ENCODE measurements at regions not wholly inside any gene's neighbourhood (a gene's known extent, or its start where the extent isn't known, plus 50 kb on each side); places are given as distances from the start of the nearest gene placed in this dataset.
"Not testable (repeated sequence)": the region's sequence is repeated elsewhere in the genome, so short reads cannot be mapped to it uniquely, and the experiment has no call there.

DNA sequence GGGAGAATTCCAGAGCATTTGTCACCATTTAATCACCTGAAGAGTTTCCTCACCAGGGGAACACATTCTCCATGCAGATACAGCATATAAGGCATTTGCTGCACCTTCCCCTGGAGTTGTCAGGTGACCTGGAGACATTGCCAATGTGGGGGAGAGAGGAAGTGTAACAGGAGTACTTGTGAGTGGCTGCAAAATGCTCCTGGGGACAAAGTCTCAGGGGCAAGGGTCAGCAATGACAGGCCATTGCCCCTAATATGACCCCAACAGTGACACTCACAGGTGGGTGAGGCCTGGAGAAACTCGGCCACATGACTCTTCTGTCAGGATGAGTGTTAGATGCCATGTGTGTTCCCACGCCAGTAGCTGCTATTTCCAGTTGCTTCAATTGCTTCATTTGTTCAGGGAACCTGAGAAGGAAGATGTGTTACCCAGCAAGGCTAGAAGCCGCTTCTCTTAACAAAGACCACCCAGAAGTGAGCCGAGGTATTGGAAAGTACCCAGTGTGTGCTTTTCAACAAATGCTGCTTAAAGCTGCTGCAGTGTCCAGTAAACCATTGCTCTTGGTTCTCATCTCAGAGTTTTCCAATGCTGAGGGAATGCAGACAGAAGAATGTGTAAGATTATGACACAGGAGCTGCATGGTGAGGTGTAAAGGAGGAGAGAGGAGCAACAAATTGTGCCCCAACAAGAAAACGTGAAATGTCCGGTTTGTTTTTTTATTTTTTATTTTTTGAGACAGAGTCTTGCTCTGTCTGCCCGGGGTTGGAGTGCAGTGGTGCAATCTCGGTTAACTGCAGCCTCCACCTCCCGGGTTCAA lies 128.2 kb upstream of the SLC44A1 start:
- no peak for DNase-seq

DNA sequence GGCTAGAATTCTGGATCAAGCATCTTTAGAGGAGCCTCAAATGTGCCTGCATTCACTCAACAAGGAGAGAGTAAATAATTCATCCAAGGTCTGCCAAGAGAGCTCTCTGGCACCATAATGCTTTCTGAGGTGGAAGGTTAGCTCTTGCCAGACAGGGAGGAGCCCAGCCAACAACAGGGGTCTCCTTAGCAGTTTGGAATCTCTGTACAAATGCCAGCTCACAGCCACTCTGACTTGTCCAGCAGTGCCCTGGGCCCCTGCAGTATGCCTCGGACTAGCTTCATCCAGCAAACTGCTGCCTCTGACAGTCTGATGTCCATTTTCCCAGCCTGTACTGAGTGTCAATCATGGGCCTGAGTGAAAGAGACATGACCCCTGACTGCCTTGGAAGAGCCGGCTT lies 127.2 kb upstream of the SLC44A1 start:
- DNase-seq = no peak

DNA sequence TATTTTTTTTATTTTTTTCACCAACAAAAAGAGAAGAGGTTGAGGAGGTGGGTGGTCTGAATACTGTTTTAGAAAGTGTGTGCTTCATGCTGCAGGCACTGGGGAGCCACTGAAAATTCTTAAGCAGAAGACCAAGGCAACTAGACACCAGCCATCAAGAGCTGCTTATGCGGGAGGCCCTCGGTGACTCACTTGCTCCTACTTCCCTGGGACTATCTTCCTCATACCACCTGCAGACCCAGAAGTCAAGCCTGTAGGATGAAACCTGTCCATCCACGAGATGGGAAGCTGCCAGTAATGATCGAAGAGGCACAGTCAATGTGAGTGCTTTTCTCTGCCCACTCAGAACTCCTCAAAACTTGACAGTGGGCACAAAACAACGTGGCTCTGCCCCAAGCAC lies 125.8 kb upstream of the SLC44A1 start:
- no peak for DNase-seq

DNA sequence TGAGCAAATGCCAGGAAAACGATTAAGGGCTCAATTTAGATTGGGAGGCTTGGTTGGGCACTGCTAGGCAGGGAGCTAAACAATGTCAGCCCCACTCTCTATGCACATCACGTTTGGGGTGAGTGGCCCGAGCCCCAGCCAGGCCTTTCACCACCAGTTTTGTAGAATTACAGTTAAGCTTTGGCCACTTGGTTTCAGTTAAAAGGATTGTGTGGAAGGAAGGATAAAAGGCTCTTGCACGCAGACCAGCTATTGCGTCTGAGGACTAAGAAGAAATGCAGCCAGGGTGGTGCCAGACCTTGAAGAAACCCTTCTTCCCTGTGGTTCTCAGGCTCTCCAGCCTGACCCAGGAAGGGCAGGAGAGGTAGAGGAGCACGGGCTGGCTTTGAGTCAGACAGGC lies 125.3 kb upstream of the SLC44A1 start:
- DNase-seq = no peak

DNA sequence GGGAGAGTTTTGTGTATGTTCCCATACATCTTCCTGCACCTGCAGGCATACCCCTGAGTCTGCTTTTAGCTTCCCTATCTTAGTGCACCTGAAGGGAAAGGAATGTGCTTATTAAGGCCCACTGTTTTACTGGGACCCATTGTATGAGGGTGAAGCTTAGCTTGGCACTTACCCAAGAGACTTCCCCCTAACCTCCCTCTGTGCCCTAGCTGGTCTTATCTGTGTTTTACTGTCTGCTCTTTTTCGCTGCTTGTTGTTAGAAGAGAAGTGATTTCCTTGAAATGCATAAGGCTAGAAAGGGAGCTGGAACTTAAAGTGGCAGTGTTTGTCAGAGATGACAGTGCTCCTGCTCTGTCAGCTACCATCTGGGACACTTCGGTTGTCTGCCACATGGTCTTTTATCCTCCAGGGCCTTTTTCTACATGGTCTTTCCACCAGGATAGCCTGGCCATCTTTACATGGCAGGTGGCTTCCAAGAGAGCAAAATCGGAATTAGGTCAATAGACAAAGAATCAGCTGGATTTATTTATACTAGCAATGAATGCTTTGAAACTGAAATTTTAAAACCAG lies 122.5 kb upstream of the SLC44A1 start:
- DNase-seq = no peak

DNA sequence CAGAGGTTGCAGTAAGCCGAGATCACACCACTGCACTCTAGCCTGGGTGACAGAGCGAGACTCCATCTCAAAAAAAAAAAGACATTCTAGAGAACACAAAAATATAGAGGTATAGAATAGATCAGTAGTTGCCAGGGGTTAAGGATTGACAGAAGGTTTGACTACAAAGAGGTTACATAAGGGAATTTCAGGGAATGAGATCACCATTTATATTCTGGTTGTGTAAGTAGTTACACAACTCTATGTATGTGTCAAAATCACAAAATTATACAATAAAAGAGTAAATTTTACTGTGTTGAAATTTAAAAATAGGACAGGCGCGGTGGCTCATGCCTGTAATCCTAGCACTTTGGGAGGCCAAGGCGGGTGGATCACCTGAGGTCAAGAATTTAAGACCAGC lies 119.9 kb upstream of the SLC44A1 start:
- DNase-seq = not testable (repeated sequence)

DNA sequence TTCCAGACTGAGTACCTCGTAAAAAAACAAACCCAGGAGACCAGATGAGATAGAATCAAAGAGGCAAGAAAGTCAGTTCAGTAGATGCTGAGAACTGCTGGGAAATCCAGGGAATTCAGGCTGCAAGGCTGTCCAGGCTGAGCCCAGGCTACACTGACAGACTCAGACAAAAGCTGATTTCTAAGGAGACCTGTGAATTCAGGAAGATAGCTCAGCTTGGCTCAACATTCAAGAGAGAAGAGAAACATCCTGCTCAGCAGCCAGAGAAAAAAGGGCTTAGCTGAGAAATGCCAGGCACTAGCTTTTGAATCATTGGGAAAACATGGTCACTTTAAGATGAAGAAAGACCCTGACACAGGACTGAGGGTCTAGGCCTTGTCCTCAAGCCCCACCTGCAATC lies 118.2 kb upstream of the SLC44A1 start:
- DNase-seq = no peak

DNA sequence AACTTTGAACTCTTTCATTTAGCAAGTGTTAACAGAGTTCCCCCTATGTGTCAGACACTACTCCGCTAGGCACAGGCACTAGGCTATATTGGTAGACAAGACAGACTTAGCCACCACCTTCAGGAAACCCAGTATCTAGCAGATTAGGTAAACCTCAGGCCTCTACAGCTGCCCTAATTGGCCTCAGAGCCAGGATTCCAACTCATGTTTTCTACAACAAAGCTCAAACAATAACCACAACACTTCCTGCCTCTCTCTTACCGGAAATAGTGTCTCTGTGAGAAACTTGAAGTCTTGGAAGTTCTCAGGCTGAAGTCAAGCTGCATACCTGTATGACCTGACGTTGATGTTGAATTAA lies 116.6 kb upstream of the SLC44A1 start:
- DNase-seq = no peak

DNA sequence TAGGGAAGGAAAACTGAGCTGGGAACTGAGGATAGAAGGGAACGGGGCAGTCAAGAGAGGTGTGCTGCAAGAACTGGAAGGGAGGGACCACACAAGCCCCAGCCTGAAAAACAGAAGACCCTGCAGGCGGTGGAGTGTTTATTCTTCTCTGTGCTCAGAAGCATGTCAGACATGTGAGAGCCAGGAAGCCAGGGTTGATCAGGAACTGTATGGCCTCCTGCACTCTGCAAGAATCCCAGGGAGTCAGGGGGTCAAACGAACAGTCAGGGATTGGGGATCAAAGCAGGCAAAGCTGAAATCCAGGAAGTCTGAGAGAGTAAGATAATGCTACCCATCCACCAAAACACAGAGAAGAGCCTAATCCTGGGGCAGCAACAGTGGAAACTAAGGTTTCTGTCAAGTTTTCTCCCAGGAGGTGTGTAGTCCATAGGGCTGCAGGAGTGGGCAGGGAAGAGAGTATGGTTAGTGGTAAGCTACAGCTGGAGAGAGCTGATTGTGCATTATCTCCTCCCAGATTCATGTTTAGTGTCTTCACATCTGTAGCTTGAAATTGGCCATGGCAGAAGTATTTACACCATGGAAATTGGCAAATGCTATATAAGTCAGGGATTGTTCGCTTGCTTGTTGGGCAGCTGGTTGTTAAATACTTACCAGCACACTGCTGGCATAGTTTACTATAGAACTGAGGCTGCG lies 115.4 kb upstream of the SLC44A1 start:
- no peak for DNase-seq

DNA sequence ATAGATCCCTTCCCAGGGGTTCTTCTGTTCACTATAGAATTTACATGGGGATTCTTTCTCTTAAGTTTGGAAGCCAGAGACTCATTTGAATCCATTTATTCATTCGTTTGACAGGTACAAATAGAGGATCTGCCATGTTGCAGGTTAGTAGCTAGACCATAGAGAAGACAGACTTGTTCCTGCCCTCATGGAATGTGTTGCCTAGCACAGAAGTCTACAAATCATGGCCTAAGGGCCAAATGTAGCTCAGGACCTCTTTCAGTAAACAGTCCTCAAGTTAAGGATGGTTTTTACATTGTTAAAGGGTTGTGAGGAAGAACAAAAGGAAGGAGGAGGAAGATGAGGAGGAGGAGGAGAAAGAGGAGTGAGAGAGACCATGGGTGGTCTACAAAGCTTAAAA lies 114.7 kb upstream of the SLC44A1 start:
- DNase-seq = no peak

DNA sequence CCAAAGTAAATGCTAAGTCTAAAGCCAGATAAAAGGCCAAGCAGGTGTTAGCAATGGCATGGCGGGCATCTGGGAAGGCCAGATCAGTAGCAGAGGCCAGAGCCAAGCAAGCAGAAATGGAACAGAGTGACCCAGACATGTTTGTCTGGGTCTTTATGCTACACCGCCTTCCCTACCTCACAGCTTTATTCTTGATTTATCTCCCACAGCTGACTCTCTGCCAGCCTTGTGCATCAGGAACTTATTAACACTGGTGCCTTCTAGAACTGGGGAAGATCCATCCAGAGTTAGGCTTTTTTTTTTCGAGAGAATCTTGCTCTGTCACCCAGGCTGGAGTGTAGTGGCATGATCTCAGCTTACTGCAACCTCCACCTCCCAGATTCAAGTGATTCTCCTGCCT lies 112.5 kb upstream of the SLC44A1 start:
- DNase-seq = no peak

DNA sequence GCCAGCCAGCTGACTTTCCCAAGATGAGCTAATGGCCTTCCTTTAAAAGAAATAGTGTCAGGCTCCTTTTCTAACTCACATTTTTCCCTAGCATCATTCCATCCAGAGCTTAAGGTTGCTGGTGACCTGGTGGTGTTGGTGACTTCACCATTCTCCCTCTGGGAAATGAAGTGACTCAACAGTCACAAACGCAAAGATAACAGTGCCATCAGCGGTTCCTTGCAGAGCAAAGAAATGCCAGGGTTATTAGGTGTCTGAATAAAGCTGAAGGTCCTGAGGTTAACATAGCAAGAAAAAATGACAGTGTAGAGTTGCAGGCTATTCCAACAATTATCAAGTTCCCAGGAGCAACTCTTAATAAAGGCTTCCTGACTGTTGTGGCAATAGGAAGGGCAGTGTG lies 111.8 kb upstream of the SLC44A1 start:
- no peak for DNase-seq

DNA sequence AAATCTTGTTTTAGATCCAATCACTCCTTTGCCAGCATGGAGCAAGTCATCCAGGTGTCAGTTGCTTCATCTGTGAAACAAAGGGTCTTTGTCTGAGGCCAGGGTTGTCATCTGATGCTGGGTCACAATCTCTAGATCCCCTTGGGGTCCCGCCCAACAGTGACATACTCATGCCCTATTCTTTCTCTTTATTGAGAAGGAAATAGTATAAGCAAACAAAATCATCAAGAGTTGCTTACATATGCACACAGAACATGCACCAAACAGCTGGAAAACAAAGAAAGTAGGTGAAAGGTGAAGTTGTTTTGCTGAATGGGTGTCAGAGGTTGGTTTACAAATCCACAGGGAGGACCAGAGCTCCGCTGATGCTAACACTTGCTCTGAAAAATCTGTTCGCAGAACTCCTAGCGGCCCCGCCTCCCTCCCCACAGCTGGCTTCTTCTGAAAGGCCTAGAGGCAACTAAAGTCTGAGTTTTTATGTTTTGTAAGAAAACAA lies 106.1 kb upstream of the SLC44A1 start:
- no peak for DNase-seq

DNA sequence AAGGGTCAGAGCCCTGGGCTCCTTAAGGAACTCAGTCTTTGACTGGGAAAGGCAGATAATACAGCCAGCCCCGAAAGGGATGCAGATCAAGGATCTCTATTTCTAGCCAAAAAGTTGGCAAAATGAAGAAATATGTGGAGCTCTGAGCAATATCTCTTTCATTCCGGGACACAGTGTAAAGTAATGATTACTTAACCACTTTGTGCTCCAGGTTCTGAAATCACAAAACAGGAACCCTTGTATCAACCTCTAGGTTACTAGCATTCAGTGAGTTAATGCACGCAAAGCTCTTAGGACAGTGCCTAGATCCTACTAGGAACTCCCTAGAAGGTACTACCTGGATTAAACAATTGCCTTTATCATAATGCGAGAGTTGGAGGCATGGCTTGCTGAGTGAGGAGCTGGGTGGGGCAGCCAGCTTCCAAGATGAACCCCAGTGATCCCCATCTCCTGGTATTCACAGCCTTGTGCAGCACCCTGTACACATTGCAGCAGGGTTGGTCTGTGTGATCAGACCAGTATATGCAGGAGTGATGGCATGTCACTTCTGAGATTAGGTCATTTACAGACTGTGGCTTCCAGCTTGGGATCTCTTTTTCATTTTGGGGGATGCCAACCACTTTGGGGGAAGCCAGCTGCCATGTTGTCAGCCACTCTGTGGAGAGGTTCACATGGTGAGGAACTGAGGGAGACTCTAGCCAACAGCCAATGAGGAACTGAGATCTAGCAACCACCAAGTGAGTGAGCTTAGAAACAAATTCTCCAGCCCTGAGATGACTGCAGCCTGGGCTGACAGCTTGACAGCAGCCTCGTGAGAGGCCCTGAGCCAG lies 103.1 kb upstream of the SLC44A1 start:
- DNase-seq = no peak

DNA sequence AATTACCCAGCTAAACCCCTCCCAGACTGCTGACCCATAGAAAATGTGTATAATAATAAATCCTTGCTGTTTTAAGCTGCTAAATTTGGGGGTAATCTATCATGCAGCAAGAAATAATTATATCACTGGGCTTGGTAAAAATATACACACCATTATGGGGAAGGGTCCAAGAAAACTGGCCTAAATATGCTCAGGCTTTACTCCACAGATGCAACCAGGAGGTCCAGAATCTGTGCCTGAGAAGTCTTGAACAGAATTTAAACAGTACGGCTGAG lies 102.5 kb upstream of the SLC44A1 start:
- DNase-seq = no peak

DNA sequence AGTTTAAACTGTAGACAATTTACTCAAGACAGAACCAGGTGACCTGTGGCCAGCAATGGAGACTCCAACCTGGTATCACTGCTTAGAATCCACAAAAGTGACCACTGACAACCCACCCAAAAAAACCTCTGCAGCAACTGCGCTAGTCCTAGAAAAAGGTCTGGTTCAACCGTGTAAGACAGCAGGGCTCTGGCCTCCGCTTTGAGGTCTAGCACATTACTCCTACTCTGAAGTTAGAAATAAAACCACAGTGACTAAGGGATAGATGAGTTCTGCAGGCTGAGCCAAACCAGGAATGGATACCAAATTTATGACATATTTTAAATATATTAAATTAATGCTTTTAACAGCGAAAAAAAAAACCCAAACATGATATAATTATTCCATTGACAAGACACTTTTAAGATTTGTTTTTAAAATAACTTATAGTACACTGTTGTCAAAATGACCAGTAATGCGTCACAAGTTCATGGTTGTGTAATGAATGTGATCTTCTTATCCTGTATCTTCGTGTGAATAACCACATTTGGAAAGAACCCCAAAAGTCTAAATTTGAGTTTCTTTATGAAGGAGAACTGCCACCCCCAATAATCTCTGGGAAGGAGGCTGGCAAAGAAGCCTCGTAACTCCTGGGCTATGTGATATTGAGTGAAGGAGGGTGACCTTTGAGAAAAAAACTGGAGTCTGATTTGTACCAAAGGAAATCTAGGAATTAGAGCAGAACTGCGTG lies 101.9 kb upstream of the SLC44A1 start:
- DNase-seq = no peak

DNA sequence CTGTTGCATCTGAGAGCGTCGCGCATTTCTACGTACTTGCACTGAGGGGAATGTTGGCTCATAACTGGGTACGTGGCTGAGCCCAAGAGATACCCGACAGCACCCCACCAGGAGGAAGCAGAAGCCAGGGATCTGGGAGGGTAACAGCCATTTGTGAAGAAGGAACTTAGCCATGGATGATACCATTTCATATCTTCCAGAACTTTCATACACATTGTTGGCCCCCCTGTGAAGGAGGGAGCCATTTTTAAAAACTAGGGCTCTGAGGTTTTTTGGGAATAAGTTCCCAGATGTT lies 101.4 kb upstream of the SLC44A1 start:
- no peak for DNase-seq

DNA sequence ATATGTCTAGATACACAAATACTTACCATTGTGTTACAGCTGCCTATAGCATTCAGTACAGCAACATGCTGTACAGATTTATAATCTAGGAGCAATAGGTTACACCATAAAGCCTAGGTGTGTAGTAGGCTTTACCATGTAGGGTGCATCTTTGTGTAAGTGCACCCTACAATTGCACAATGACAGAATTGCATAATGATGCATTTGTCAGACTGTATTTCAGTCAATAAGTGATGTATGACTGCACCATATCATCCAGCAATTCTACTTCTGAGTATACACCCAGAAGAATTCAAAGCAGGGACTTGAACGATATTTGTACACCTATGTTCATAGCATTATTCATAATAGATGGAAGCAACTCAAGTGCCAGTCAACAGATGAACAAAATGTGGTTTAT lies 100.4 kb upstream of the SLC44A1 start:
- DNase-seq = no peak

DNA sequence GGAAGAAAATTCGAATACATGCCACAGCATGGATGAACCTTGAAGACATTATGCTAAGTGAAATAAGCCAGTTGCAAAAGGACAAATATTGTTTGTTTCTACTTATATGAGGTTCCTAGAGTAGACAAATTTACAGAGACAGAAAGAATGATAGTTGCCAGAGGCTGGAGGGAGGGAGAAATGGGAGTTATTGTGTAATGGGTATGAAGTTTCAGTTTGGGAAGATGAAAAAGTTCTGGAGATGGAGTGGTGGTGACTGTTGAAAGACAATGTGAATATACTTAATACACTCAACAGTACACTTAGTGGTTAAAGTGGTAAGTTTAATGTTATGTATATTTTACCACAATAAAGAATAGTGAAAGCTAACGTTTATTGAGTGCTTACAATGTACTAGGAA lies 99.6 kb upstream of the SLC44A1 start:
- DNase-seq = no peak

DNA sequence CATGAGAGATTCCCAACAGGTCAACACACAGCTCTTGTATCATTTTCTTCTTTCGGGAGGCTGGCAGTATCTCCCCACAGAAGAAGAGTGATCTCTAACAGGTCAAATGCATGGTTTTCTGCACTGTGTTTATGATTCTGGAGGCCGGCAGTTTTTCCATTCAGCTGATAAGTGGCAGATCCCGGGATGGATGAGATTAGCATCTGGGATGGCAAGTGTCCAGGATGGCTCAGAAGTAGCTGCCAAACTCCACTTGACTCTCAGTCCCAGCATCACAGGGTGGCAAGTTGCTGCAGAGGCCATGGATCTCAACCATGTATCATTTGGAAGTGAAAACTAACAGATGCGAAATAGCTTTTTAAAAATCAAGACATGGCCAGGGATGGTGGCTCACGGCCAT lies 97.8 kb upstream of the SLC44A1 start:
- DNase-seq = no peak

DNA sequence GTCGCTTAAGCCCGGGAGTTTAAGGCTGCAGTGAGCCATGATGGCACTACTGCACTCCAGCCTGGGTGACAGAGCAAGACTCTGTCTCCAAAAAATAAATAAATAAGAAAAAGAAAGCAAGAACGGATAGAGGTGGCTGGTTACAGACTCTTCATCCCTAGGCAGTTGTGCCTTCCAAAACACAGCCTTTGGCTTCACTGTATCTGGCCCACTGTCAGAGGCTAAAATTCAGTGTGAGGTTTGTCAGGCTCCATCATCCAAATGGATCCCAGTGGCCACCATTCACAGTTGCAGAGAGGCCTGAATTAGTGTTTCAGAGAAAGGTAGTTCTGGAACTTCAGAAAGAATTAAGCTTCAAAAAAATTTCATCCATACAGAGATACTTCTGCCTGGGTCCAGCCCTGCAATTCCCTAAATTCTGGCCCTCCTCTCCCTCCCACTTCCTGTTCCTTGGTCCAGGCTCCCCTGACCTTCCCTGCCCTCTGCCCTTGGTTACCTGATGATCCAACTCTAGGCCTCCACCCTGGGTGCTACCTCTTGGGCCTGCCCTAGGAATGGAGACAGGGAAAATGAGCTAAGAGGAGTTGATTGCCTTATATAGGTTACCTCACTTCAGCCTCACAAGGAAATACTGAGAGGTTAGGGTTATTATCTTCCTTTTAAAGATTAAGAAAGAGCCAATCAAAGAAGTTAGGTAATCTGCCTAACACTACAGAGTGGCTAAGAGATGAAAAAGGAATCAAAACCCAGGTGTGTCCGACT lies 97.2 kb upstream of the SLC44A1 start:
- DNase-seq = no peak

DNA sequence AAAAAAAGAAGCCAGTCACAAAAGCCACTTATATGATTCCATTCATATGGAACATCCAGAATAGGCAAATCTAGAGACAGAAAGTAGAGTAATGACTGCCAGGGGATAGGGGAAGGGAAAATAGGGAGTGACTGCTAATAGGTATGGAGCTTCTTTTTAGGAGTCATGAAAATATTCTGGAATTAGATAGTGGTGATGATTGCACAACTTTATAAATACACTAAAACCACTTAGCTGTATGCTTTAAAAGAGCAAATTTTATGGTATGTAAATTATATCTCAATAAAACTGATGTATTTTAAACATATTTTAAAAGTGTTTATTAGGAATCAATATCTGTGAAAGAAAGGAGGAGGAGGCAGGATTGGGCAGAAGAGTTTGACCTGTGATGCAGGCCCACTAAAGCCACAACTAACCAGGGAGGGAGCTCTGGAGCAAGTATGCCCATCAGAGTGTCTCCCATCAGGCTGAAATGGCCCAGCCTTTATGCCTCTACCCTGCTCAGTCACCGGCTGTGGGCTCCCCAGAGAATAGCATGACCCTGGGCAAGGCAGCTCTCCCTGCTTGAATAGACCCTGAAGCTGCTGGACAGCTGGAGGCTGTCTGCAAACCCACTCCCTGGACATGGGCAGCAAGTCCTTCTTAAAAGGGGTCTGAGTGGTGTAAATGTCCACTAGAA lies 96.0 kb upstream of the SLC44A1 start:
- DNase-seq = no peak
